ENCODE measurements at regions not wholly inside any gene's neighbourhood (a gene's known extent, or its start where the extent isn't known, plus 50 kb on each side); places are given as distances from the start of the nearest gene placed in this dataset.

DNA sequence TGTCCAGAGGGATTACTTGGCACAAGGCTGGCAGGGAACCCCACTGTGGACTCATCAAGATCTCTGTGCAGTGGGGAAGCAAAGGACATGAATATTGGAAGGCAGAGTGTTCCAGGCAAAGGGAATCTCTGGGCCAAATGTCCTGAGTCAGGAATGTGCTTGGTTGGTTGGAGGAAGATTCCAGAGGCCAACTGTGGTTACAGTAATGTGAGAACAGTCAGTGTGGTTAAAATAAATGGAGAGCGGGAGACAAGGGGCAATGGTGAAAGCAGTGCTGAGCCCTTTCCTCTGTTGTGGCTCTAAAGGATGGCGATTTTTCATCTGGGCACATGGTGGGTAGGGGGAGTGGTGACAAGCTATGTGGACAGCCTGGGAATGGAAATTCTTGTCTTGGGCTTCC is 948.2 kb downstream of the BCL11B start:
- H2AFZ ChIP-seq, result no peak overlapping the region
- H3K4me2 ChIP-seq (ENCODE audit: low read length), result no peak overlapping the region
- no peak overlapping the region for H3K27ac ChIP-seq
- H3K9me3 ChIP-seq (ENCODE audit: control insufficient read depth, low read length), result no peaks in the 10 kb centered on the region
- no peak for TF ChIP-seq CTCF (IDR thresholded peaks at IDR 0.05)
- no peaks in the 10 kb centered on the region for H3K27me3 ChIP-seq (ENCODE audit: control insufficient read depth, insufficient read depth, low read length)
- no peak overlapping the region for H3K9ac ChIP-seq
- no peak overlapping the region for H3K4me3 ChIP-seq (ENCODE audit: low read depth, low read length)
- no peaks in the 10 kb centered on the region for H3K36me3 ChIP-seq (ENCODE audit: control insufficient read depth, insufficient read depth, low read length)
- H3K4me1 ChIP-seq, result no peaks in the 10 kb centered on the region
- no peaks in the 10 kb centered on the region for H3K79me2 ChIP-seq

DNA sequence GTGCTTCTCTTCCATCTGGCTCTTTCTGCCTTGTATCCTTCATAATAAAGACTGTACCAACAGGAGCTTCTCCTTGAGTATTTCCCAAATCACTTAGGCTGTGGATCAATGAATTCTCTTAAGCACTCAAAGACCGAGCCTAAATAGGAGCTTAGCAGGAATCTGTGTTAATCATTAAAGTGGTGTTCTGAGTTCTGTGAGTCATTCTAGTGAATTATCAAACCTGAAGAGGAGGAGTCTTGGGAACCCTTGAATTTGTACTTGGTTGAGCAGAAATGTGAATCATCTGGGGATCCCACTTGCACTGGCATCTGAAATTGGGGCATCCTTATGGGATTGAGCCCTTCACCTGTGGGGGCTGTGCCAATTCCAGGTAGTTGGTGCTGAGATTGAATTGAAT is 946.2 kb downstream of the BCL11B start:
- TF ChIP-seq CTCF (IDR thresholded peaks at IDR 0.05), result no peak
- Histone ChIP-seq H3K4me1 (no peaks in the 10 kb centered on the region), H3K9ac (no peak overlapping the region), H2AFZ (no peak overlapping the region), H3K36me3 (ENCODE audit: control insufficient read depth, insufficient read depth, low read length) (no peaks in the 10 kb centered on the region), H3K9me3 (ENCODE audit: control insufficient read depth, low read length) (no peaks in the 10 kb centered on the region), H3K79me2 (no peaks in the 10 kb centered on the region), H3K4me2 (ENCODE audit: low read length) (no peak overlapping the region), H3K27ac (no peak overlapping the region), H3K27me3 (ENCODE audit: control insufficient read depth, insufficient read depth, low read length) (no peaks in the 10 kb centered on the region), H3K4me3 (ENCODE audit: low read depth, low read length) (no peak overlapping the region)

DNA sequence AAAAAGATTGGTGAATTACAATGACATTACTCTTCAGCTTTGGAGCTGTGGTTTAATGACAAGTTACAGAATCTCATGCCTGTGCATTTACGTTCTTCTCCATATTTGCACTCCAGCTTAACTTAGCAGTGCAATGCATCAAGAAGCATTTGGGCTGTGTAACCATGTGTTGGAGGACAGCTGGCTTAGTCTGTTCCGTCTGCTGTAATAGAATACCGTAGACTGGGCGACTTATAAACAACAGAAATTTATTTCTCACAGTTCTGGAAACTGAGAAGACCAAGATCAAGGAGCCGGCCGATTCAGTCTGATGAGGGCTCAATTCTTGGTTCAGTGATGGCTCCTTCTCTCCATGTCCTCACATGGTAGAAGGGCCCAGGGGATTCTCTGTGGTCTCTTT is 943.5 kb downstream of the BCL11B start:
- no peaks in the 10 kb centered on the region for H3K79me2 ChIP-seq
- H3K9ac ChIP-seq, result no peak overlapping the region
- H3K9me3 ChIP-seq (ENCODE audit: control insufficient read depth, low read length), result no peaks in the 10 kb centered on the region
- peaks cover 3% of the 10 kb centered on the region for H3K27me3 ChIP-seq (ENCODE audit: control insufficient read depth, insufficient read depth, low read length)
- no peak overlapping the region for H3K4me2 ChIP-seq (ENCODE audit: low read length)
- H3K36me3 ChIP-seq (ENCODE audit: control insufficient read depth, insufficient read depth, low read length), result no peaks in the 10 kb centered on the region
- H2AFZ ChIP-seq, result no peak overlapping the region
- no peak overlapping the region for H3K4me3 ChIP-seq (ENCODE audit: low read depth, low read length)
- TF ChIP-seq CTCF (IDR thresholded peaks at IDR 0.05), result no peak
- H3K4me1 ChIP-seq, result no peaks in the 10 kb centered on the region
- no peak overlapping the region for H3K27ac ChIP-seq

DNA sequence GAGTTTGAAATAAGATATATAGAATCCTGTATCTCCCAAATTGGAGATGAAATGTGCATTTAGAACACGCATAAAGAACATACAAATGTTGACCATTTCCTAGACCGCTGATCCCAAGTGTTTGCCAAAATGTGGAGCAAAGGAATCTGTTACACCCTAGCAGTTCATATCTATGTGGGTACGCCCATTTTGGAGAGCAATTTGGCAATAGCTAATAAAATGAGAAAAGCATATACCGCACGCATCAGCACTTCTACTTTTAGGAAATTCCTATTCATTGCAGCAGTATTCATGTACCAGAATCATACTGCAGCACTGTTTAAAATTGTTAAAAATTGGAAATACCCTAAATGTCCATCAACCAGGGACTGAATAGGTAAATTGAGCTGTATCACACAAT is 937.8 kb downstream of the BCL11B start:
- Histone ChIP-seq H3K27me3 (ENCODE audit: control insufficient read depth, insufficient read depth, low read length) (peaks cover 3% of the 10 kb centered on the region), H3K79me2 (no peaks in the 10 kb centered on the region)

More for the DNA sequence above, 937.8 kb downstream of the BCL11B start:
- Histone ChIP-seq H3K9me3 (ENCODE audit: control insufficient read depth, low read length) (no peaks in the 10 kb centered on the region), H3K4me3 (ENCODE audit: low read depth, low read length) (no peak overlapping the region), H3K4me1 (no peaks in the 10 kb centered on the region), H3K4me2 (ENCODE audit: low read length) (no peak overlapping the region), H3K9ac (no peak overlapping the region), H2AFZ (no peak overlapping the region), H3K27ac (no peak overlapping the region), H3K36me3 (ENCODE audit: control insufficient read depth, insufficient read depth, low read length) (no peaks in the 10 kb centered on the region)
- TF ChIP-seq CTCF (IDR thresholded peaks at IDR 0.05), result no peak
